ENCODE measurements at regions not wholly inside any gene's neighbourhood (a gene's known extent, or its start where the extent isn't known, plus 50 kb on each side); places are given as distances from the start of the nearest gene placed in this dataset.

DNA sequence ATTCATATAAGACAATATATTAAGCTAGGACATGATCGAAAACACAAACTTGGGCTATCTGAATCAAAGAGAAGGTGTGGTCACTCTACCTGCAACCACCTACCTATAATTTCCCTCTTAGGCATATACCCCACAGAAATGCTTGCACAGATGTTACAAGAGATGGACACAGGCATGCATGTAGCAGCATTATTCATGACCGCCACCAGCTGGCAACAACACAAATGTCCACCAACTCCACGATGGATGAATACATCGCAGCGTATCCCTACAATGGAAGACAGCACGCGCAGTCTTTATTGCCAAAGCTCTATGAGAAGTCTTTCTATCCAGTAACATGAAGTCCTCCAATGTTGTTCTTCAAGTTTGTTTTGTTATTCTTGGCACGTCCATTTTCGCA is 90.8 kb downstream of the ARL4C start:
- no peak overlapping the region for H3K9ac ChIP-seq (ENCODE audit: low read depth, low read length, poor library complexity, severe bottlenecking)
- no peaks in the 10 kb centered on the region for H3K27me3 ChIP-seq (ENCODE audit: insufficient read depth, low read length, poor library complexity, severe bottlenecking)
- no peak overlapping the region for H3K4me2 ChIP-seq (ENCODE audit: low read depth, low read length, poor library complexity, severe bottlenecking)
- no peaks in the 10 kb centered on the region for H3F3A ChIP-seq (ENCODE audit: low read depth)
- H3K36me3 ChIP-seq (ENCODE audit: insufficient read depth, low read length) = no peaks in the 10 kb centered on the region
- H3K79me2 ChIP-seq (ENCODE audit: insufficient read depth, low read length) = no peaks in the 10 kb centered on the region
- no peak overlapping the region for H2AFZ ChIP-seq (ENCODE audit: low read length)
- H3K4me1 ChIP-seq (ENCODE audit: insufficient read depth, low read length, poor library complexity, severe bottlenecking) = no peaks in the 10 kb centered on the region
- H3K9me2 ChIP-seq (replicated peaks; ENCODE audit: low read depth, low read length) = no peaks in the 10 kb centered on the region
- no peaks in the 10 kb centered on the region for H4K20me1 ChIP-seq (ENCODE audit: insufficient read depth, low read length, poor library complexity, severe bottlenecking)
- H3K9me3 ChIP-seq (ENCODE audit: insufficient read depth, low read depth, low read length) = no peaks in the 10 kb centered on the region
- no peak overlapping the region for H3K4me3 ChIP-seq (ENCODE audit: low read length, poor library complexity, severe bottlenecking)
- TF ChIP-seq EZH2phosphoT487 (IDR thresholded peaks at IDR 0.05; ENCODE audit: borderline replicate concordance) = no peak
- TF ChIP-seq, protein P1, sequence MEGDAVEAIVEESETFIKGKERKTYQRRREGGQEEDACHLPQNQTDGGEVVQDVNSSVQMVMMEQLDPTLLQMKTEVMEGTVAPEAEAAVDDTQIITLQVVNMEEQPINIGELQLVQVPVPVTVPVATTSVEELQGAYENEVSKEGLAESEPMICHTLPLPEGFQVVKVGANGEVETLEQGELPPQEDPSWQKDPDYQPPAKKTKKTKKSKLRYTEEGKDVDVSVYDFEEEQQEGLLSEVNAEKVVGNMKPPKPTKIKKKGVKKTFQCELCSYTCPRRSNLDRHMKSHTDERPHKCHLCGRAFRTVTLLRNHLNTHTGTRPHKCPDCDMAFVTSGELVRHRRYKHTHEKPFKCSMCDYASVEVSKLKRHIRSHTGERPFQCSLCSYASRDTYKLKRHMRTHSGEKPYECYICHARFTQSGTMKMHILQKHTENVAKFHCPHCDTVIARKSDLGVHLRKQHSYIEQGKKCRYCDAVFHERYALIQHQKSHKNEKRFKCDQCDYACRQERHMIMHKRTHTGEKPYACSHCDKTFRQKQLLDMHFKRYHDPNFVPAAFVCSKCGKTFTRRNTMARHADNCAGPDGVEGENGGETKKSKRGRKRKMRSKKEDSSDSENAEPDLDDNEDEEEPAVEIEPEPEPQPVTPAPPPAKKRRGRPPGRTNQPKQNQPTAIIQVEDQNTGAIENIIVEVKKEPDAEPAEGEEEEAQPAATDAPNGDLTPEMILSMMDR (conservative IDR thresholded peaks at IDR 0.05; ENCODE audit: low read length) = peak; percentile 58

DNA sequence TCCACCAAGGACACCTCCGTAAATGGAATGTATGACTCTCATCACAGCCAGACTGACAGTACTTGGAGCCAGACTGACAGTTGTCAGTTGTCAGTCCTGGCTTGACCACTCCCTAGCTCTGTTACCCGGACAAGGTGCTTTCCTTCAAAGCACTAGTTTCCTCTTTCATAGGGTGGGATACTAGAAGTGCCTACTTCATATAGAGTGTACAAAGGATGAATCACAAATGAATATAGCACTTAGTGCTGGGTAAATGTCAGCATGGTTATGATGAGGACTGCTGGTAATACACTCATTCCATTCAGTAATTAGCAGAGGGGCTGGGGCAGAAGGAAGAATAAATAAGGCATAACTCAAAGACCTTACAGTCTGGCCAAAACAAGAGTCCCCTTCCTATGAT is 91.4 kb downstream of the ARL4C start:
- no peaks in the 10 kb centered on the region for H3K9me3 ChIP-seq (ENCODE audit: insufficient read depth, low read depth, low read length)
- no peaks in the 10 kb centered on the region for H3K9me2 ChIP-seq (replicated peaks; ENCODE audit: low read depth, low read length)
- H3K36me3 ChIP-seq (ENCODE audit: insufficient read depth, low read length) = no peaks in the 10 kb centered on the region
- H3F3A ChIP-seq (ENCODE audit: low read depth) = no peaks in the 10 kb centered on the region
- no peak for TF ChIP-seq EZH2phosphoT487 (IDR thresholded peaks at IDR 0.05; ENCODE audit: borderline replicate concordance)
- TF ChIP-seq, protein P1 (conservative IDR thresholded peaks at IDR 0.05; ENCODE audit: low read length) = no peak
- no peaks in the 10 kb centered on the region for H3K27me3 ChIP-seq (ENCODE audit: insufficient read depth, low read length, poor library complexity, severe bottlenecking)
- H3K4me3 ChIP-seq (ENCODE audit: low read length, poor library complexity, severe bottlenecking) = no peak overlapping the region
- H2AFZ ChIP-seq (ENCODE audit: low read length) = no peak overlapping the region
- no peaks in the 10 kb centered on the region for H4K20me1 ChIP-seq (ENCODE audit: insufficient read depth, low read length, poor library complexity, severe bottlenecking)
- no peaks in the 10 kb centered on the region for H3K4me1 ChIP-seq (ENCODE audit: insufficient read depth, low read length, poor library complexity, severe bottlenecking)
- no peak overlapping the region for H3K4me2 ChIP-seq (ENCODE audit: low read depth, low read length, poor library complexity, severe bottlenecking)
- H3K9ac ChIP-seq (ENCODE audit: low read depth, low read length, poor library complexity, severe bottlenecking) = no peak overlapping the region
- no peaks in the 10 kb centered on the region for H3K79me2 ChIP-seq (ENCODE audit: insufficient read depth, low read length)

DNA sequence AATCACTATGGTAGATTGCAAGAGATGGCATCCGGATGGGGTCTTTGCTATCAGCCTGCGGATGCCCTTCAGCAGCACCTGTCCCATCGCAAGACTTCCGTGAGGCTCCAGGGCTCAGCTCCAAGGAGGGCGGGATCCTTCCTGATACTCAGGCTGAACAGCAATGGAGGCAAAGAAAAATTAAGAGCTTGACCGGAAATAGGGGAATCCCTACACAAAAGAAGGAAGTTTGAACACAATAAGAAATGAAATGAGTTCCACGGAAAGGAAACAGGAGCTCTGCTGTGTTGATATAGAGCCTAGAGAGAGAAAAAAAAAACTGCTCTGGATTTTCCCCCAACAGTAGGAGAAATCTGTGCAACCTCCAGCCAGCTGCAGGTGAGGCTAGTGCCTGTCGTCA is 91.9 kb downstream of the ARL4C start:
- no peaks in the 10 kb centered on the region for H3K27me3 ChIP-seq (ENCODE audit: insufficient read depth, low read length, poor library complexity, severe bottlenecking)
- H3K4me2 ChIP-seq (ENCODE audit: low read depth, low read length, poor library complexity, severe bottlenecking) = no peak overlapping the region
- no peaks in the 10 kb centered on the region for H3K9me3 ChIP-seq (ENCODE audit: insufficient read depth, low read depth, low read length)
- H3K36me3 ChIP-seq (ENCODE audit: insufficient read depth, low read length) = no peaks in the 10 kb centered on the region
- no peaks in the 10 kb centered on the region for H4K20me1 ChIP-seq (ENCODE audit: insufficient read depth, low read length, poor library complexity, severe bottlenecking)
- no peak overlapping the region for H3K9ac ChIP-seq (ENCODE audit: low read depth, low read length, poor library complexity, severe bottlenecking)
- no peaks in the 10 kb centered on the region for H3K79me2 ChIP-seq (ENCODE audit: insufficient read depth, low read length)
- TF ChIP-seq EZH2phosphoT487 (IDR thresholded peaks at IDR 0.05; ENCODE audit: borderline replicate concordance) = no peak
- TF ChIP-seq, protein P1 (conservative IDR thresholded peaks at IDR 0.05; ENCODE audit: low read length) = no peak
- no peaks in the 10 kb centered on the region for H3F3A ChIP-seq (ENCODE audit: low read depth)
- H3K9me2 ChIP-seq (replicated peaks; ENCODE audit: low read depth, low read length) = no peaks in the 10 kb centered on the region
- no peaks in the 10 kb centered on the region for H3K4me1 ChIP-seq (ENCODE audit: insufficient read depth, low read length, poor library complexity, severe bottlenecking)
- no peak overlapping the region for H3K4me3 ChIP-seq (ENCODE audit: low read length, poor library complexity, severe bottlenecking)
- no peak overlapping the region for H2AFZ ChIP-seq (ENCODE audit: low read length)

All from Loucy (cell line).